IPS-18a (cell line): ENCODE measurements at regions not wholly inside any gene's neighbourhood (a gene's known extent, or its start where the extent isn't known, plus 50 kb on each side); places are given as distances from the start of the nearest gene placed in this dataset.

Experiments used
- H3K27ac ChIP-seq: one replicate; pipeline ENCODE4 v1.5.1; 2013; ENCODE audit warnings: low read length
- H3K27me3 ChIP-seq: one replicate; pipeline ENCODE4 v1.6.1; 2013; ENCODE audit warnings: mild to moderate bottlenecking, low read length; ENCODE audit not compliant: control insufficient read depth, insufficient read depth
- H3K36me3 ChIP-seq: one replicate; pipeline ENCODE4 v1.6.1; 2013; ENCODE audit warnings: low read depth, low read length; ENCODE audit not compliant: control insufficient read depth
- H3K4me1 ChIP-seq: one replicate; pipeline ENCODE4 v1.6.1; 2013; ENCODE audit warnings: low read depth, low read length; ENCODE audit not compliant: control insufficient read depth
- H3K4me3 ChIP-seq: one replicate; pipeline ENCODE4 v1.5.1; 2013; ENCODE audit warnings: low read length
- H3K9ac ChIP-seq: one replicate; pipeline ENCODE4 v1.6.1; 2013; ENCODE audit warnings: mild to moderate bottlenecking, low read length, moderate library complexity
- H3K9me3 ChIP-seq: one replicate; pipeline ENCODE4 v1.6.1; 2013; ENCODE audit warnings: low read depth, low read length; ENCODE audit not compliant: control insufficient read depth

DNA sequence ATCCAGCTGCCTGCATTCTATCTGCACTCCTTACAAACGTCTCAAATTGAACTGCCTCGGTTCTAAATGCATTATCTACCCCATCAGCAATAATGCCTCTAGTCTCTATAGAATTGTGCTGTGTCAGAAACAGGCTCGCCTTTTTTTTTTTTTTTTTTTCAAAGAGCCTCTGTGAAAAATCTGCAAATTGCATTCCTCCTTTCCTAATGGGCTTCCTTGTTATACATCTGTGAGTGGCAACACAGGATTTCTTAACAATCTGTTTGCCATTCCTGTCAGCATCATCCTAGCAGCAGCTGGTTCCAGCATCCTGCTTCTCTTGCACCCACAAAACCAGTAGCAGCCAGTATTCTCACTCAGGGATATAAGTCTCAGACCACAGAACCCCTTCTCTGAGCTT is 413.5 kb upstream of the SEMA3D start:
- Histone ChIP-seq H3K4me1 (peaks cover 12% of the 10 kb centered on the region), H3K27me3 (no peaks in the 10 kb centered on the region), H3K9ac (no peak overlapping the region), H3K36me3 (no peaks in the 10 kb centered on the region), H3K9me3 (no peaks in the 10 kb centered on the region), H3K27ac (no peak overlapping the region), H3K4me3 (no peak overlapping the region)

DNA sequence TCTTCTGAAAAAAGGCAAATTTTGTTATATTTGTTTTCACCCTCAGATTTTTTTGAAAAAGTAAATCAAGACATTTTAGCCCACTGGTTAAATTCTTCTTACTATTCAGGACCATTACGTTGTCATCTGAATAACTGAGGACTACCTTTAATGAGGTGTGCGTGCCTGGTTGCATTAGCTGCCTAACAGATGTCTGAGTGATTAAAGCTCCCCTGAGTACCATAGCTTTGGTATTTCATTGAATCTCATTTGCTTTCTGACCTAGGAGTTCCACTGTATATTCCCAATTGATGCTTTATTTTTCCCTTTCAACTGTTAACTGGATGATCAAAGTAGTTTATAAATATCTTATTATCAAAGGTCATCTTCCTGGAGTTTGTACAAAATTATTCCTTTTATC is 410.0 kb upstream of the SEMA3D start:
- H3K4me3 ChIP-seq = no peak overlapping the region
- H3K9ac ChIP-seq = no peak overlapping the region
- no peaks in the 10 kb centered on the region for H3K9me3 ChIP-seq
- H3K4me1 ChIP-seq = peaks cover 12% of the 10 kb centered on the region
- no peaks in the 10 kb centered on the region for H3K27me3 ChIP-seq
- H3K27ac ChIP-seq = no peak overlapping the region
- no peaks in the 10 kb centered on the region for H3K36me3 ChIP-seq

DNA sequence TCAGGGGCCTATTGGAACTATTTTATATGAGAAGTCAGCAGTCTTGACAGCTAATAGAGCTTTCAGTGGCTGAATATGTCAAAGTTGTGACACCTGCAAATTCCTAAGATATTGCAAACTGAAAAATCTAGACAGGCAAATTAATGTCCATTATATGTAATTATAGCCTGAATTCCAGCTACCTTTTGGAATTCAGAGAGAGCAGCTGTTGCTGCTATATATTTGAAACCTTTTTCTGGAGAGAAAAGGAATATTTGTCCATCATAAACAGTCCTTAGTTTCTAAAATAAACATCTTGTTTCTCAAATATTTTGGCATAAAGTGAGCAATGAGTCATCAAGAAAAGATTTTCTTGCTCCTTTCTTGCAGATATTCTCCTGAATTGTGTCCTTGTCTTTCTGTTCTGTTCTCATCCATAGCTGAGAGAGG is 408.9 kb upstream of the SEMA3D start:
- no peak overlapping the region for H3K4me3 ChIP-seq
- no peak overlapping the region for H3K27ac ChIP-seq
- no peaks in the 10 kb centered on the region for H3K27me3 ChIP-seq
- H3K36me3 ChIP-seq = no peaks in the 10 kb centered on the region
- H3K9ac ChIP-seq = no peak overlapping the region
- peaks cover 8% of the 10 kb centered on the region for H3K4me1 ChIP-seq
- H3K9me3 ChIP-seq = no peaks in the 10 kb centered on the region

DNA sequence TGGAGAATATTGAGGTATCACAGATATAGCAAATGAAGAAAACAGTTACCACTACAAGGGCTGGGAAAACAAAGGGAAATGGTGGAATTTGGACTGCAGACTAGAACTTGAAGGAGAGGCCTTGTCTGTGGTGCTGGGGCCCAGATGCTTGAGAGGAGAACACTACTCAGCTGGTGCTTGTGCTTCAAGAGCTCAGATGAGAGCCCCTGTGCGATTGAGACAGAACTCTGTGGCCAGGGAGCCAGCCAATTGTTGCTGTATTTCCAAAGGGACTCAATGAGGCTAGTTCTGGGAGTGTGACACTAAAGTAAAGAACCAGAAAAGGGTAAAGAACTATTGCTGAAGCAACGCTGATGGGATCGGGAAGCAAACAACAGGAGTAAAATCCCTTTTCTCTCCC is 406.5 kb upstream of the SEMA3D start:
- Histone ChIP-seq H3K27ac (no peak overlapping the region), H3K4me3 (no peak overlapping the region), H3K4me1 (no peaks in the 10 kb centered on the region), H3K27me3 (no peaks in the 10 kb centered on the region), H3K36me3 (no peaks in the 10 kb centered on the region), H3K9me3 (no peaks in the 10 kb centered on the region), H3K9ac (no peak overlapping the region)

DNA sequence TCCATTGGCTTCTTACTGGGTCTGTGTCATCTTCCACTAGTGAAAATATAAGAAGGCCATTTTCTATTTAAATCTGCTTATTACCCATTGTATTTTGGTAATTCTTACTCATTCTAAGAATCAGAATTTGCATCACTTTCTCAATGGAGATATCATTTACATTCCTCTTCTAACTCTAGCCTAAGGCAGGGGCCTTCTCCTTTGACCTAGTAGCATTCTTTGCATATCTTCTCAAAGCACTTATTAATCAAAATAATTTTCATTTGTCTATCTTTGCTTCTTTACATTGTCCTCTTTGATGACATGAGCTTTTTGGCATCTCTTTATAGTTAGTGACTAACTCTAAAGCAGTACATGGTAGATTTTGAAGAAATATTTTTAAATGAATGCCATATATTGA is 400.9 kb upstream of the SEMA3D start:
- Histone ChIP-seq H3K9me3 (no peaks in the 10 kb centered on the region), H3K9ac (no peak overlapping the region), H3K4me3 (no peak overlapping the region), H3K36me3 (no peaks in the 10 kb centered on the region), H3K27me3 (no peaks in the 10 kb centered on the region), H3K4me1 (no peaks in the 10 kb centered on the region), H3K27ac (no peak overlapping the region)

DNA sequence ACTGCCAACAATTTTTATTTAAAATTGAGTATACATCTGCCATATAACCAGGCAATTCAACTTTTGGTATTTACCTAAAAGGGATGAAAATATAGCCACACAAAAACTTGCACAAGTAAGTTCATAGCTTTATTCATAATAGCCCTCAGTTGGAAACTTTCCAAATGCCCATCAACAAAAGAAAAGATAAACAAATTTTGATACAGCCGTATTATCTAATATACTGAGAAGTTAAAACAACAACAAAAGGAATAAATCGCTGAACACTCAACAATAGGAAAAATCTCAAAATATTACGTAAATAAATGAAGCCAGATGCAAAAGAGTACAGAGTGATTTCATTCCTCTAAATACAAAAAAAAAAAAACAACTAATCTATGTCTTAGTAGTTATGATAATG is 399.2 kb upstream of the SEMA3D start:
- Histone ChIP-seq H3K9ac (no peak overlapping the region), H3K4me1 (no peaks in the 10 kb centered on the region), H3K27me3 (no peaks in the 10 kb centered on the region), H3K9me3 (no peaks in the 10 kb centered on the region), H3K27ac (no peak overlapping the region), H3K36me3 (no peaks in the 10 kb centered on the region), H3K4me3 (no peak overlapping the region)

DNA sequence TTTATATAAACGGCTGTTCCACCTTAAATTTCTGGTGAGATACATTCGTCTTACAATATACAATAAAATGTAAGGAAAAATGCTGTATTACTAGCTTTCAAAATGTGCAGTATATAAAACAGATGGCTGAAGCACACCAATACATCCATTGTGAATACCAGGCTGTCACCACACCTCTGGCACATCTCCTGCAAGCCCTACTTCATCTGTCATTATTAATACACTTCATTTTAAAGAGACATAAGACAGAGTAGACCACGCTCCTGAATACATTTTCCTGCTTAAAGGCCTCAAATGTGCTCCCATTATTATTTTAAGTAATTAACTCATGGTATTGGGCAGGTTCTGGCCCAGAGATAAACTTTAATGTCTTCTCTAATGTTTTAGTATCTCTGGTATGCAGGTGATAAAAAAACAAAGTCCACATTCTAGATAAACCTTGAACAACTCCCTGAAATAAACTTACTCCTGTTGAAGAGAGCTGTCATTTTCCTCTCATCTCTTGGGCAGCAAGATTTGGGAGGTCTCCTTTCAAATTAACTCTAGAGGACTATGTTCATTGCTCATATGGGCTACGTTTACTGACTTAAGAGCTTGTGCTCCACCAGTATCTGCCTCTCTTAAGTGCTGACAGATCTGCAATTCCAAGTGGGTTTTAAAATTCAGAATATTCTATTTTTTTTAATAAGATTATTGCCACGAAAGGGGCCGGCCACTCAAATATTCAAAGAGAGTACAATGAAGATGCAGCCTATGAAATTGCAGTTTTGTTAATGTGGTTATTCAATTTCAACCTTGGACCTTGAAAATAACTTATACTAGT is 396.5 kb upstream of the SEMA3D start:
- Histone ChIP-seq H3K9ac (no peak overlapping the region), H3K9me3 (no peaks in the 10 kb centered on the region), H3K27me3 (no peaks in the 10 kb centered on the region), H3K36me3 (no peaks in the 10 kb centered on the region), H3K4me3 (no peak overlapping the region), H3K27ac (no peak overlapping the region), H3K4me1 (no peaks in the 10 kb centered on the region)

DNA sequence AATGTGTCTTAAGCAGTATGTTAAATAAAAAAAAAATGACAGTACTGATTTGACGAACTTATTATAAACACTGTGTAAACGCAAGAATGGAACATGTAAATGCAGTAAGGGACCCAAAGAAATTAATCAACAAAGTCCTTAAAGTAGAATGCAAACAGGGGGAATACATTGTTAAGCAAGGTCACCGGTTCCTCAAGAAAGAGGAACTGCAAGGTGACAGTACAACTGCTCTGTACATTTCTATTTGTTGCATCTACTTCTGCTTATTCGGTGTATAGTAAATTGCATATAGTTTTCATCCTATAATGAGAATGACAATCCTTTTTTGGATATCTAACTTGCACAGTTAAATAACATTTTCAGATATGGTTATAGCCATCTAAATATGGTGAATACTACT is 387.0 kb upstream of the SEMA3D start:
- Histone ChIP-seq H3K27ac (no peak overlapping the region), H3K9me3 (no peaks in the 10 kb centered on the region), H3K36me3 (no peaks in the 10 kb centered on the region), H3K9ac (no peak overlapping the region), H3K4me1 (no peaks in the 10 kb centered on the region), H3K27me3 (no peaks in the 10 kb centered on the region), H3K4me3 (no peak overlapping the region)

DNA sequence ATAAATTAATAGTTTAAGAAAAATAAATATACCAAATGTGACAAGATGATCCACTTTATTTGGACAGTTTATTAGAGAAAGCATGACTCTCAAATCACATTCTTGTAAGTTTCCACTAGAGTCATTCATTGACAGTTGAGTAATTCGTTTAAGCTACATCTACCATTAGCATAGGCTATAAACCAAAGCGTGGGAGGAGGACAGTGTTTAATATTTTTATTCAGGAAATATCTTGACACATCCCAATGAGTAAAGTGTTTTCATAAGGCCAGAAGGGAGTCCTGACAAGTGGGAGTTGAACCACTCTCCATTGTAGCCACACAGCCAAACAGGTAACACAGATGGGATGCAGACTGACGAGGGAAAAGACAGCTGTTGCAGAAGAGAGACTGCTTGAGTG is 386.5 kb upstream of the SEMA3D start:
- Histone ChIP-seq H3K9me3 (no peaks in the 10 kb centered on the region), H3K9ac (no peak overlapping the region), H3K36me3 (no peaks in the 10 kb centered on the region), H3K27me3 (no peaks in the 10 kb centered on the region), H3K27ac (no peak overlapping the region), H3K4me1 (no peaks in the 10 kb centered on the region), H3K4me3 (no peak overlapping the region)

DNA sequence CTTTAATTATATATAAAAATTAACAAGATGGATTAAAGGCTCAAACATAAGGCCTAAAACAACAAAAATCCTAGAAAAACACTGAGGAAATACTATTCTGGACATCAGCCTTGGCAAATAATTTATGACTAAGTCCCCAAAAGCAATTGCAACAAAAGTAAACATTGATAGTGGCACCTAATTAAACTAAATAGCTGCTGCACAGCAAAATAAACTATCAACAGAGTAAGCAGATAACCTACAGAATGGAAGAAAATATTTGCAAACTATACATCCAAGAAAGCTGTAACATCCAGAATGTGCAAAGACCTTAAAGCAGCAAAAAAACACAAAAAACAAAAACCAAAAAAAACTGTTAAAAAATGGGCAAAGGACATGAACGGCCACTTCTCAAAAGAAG is 384.0 kb upstream of the SEMA3D start:
- no peaks in the 10 kb centered on the region for H3K9me3 ChIP-seq
- no peak overlapping the region for H3K4me3 ChIP-seq
- no peak overlapping the region for H3K27ac ChIP-seq
- H3K27me3 ChIP-seq = no peaks in the 10 kb centered on the region
- H3K36me3 ChIP-seq = no peaks in the 10 kb centered on the region
- no peak overlapping the region for H3K9ac ChIP-seq
- H3K4me1 ChIP-seq = no peaks in the 10 kb centered on the region

DNA sequence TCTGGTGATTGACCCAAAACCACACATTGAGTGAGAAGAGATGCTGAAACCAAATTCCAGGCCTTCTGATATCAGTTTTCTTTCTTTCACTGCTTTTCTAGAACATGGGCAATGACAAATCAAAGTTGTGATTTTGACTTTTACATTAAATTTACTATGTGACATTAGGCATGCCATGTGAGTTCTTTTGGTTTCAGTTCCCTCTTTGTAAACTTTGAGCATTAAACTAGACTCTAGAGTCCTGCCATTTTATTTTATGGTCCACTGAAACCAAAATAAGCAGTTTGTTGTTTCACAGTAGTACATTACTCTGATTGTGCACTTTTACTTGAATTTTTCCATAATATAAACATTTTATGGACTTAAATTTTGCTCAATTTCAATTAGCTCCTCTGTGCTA is 381.1 kb upstream of the SEMA3D start:
- Histone ChIP-seq H3K4me3 (no peak overlapping the region), H3K36me3 (no peaks in the 10 kb centered on the region), H3K27me3 (no peaks in the 10 kb centered on the region), H3K9me3 (no peaks in the 10 kb centered on the region), H3K27ac (no peak overlapping the region), H3K9ac (no peak overlapping the region), H3K4me1 (no peaks in the 10 kb centered on the region)

DNA sequence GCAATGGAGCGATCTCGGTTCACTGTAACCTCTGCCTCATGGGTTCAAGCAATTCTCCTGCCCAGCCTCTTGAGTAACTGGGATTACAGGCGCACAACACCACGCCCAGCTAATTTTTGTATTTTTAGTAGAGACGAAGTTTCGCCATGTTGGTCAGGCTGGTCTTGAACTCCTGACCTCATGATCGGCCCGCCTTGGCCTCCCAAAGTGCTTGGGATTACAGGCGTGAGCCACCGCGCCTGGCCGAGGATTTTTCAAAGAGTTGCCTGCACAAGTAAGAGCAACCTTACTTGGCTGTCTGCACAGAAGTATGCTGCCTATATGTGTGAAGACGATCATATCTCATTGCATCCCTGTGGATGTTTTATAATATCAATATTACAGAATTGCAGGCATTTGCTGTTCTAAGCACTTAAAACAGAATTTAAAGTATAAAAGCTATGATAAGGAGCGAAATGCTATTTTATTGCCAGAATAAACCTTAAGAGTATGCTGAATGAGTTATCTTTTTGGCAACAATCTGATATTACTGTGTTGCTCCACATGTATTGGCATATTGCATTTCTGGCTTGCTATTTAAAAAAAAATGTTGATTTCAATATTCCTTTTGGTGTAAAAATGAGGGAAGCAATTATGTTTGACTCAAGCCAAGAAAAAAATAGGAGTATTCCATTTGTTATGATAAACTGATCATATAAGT is 379.4 kb upstream of the SEMA3D start:
- Histone ChIP-seq H3K9ac (no peak overlapping the region), H3K27me3 (no peaks in the 10 kb centered on the region), H3K36me3 (no peaks in the 10 kb centered on the region), H3K27ac (no peak overlapping the region), H3K4me1 (no peaks in the 10 kb centered on the region), H3K4me3 (no peak overlapping the region), H3K9me3 (no peaks in the 10 kb centered on the region)
